ENCODE measurements at regions not wholly inside any gene's neighbourhood (a gene's known extent, or its start where the extent isn't known, plus 50 kb on each side); places are given as distances from the start of the nearest gene placed in this dataset.
"Not testable (repeated sequence)": the region's sequence is repeated elsewhere in the genome, so short reads cannot be mapped to it uniquely, and the experiment has no call there.

DNA sequence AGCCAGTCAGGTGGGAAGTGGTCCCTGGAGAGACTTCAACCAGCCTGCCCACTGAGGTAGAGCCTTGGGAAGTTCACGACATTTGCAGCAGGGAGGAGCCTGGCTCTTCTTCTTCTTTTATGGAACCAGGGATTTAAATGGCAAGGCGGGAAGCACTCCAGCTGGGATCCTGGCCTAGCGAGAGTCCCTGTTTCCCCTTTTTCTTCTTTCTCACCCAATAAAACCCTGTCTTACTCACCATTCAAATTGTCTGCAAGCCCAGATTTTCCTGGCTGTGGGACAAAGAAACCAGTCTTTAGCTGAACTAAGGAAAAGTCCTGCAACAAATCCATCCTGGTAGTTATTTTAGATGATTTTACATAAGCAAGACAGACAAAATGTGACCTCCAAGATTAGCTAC, 503.7 kb downstream of the CDH10 start:
- peak; percentile 53 for DNase-seq (ENCODE audit: low read depth)

GRCh38 chr5:24142341-24142740, 502.4 kb downstream of the CDH10 start:
- no peak for DNase-seq (ENCODE audit: low read depth)

GRCh38 chr5:24145806-24146205, 499.0 kb downstream of the CDH10 start:
- DNase-seq (ENCODE audit: low read depth), result no peak

DNA sequence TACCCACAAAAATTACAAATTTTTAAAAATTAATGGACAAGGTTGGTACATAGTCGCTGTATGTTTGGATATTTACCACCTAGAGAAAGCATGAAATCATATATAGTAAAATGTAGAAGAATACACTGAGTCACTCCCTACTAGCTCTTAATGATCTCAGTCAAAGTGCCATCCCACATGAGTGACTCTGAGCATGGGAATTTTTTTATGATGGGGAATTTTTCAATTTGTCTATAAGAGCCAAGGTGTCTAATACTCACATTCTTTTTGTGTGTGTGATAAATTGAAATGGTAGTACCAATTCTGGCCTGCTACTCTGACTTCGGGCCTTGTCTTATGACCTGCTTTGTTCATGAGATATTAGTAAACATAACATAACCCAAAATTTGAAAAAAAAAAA, 483.2 kb downstream of the CDH10 start:
- DNase-seq (ENCODE audit: low read depth), result no peak

DNA sequence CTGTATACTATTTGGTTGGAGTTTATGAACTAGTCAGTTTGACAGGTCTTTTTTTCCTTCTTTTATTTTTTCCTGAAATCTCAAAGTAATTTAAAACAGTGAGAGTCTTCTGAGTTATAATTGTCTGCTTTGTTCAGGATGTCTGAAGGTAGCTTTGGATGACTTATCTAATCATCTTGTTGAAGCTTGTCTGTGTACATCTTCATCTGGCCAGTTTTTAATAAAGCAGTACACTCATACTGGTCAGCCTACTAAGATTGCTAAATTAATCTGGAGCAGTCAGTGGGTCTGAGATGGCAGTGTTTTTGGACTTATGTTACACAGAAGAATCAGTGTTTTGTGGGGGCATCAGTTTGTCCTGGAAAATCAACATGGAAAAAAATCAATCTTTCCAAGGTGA, 482.4 kb downstream of the CDH10 start:
- no peak for DNase-seq (ENCODE audit: low read depth)

GRCh38 chr5:24163091-24163490, 481.7 kb downstream of the CDH10 start:
- DNase-seq (ENCODE audit: low read depth), result peak; percentile 3

DNA sequence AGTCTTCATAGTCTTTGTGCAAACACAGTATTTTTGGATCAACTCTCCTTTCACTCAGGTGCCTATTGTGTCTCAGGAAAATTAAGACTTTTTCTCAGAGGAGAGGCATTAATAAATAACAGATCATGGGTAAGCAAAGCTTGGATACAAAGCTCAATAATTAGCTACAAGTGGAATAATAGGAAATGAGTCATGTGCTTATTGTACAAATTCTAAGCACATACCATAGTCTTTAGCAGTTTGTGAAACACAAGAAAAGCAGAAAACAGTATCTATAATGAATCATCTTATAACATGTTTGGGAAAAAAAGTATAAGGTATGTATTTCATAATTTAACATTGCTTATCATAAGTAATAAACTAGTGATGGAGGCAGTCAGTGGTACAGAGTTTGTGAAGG, 477.0 kb downstream of the CDH10 start:
- DNase-seq (ENCODE audit: low read depth), result no peak

- DNase-seq (ENCODE audit: low read depth), result no peak
These were observed 474.8 kb downstream of the CDH10 start for GRCh38 chr5:24170026-24170425.

GRCh38 chr5:24170930-24171329, 473.8 kb downstream of the CDH10 start:
- DNase-seq (ENCODE audit: low read depth), result not testable (repeated sequence)

GRCh38 chr5:24177821-24178220, 467.0 kb downstream of the CDH10 start:
- DNase-seq (ENCODE audit: low read depth), result no peak

- no peak for DNase-seq (ENCODE audit: low read depth)
These were observed 460.8 kb downstream of the CDH10 start for GRCh38 chr5:24183981-24184380.

DNA sequence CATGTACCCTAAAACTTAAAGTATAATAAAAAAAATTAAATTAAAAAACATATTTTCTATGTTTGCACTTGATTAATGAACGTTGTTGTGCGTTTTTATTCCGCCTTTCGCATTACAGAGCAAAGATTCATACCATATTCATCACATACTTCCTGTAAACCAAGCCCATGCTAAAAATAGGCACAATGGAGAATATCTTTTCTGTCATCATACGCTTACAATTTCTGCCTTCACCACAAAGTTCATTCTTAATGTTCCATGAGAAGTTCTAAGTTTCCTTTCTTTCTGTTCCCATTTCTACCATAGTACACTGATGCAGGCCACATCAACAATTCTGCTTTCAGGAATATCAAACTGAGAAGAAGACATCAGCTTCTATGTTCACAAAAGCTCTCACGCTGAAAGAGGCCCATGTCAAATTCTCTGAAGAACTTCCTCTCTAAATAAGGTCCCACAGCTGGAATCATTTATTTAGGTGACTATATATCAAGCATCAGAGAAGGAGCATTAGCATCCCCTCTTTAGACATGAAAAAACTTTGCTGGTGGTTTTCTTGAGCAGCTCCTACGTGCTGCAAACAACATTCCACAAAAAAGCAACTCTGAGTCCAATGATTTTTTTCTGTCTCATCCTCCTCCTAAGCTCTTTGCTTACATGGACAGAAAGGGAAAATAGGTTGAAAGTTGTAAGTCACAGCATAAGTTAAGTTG, 456.4 kb downstream of the CDH10 start:
- DNase-seq (ENCODE audit: low read depth), result no peak

DNA sequence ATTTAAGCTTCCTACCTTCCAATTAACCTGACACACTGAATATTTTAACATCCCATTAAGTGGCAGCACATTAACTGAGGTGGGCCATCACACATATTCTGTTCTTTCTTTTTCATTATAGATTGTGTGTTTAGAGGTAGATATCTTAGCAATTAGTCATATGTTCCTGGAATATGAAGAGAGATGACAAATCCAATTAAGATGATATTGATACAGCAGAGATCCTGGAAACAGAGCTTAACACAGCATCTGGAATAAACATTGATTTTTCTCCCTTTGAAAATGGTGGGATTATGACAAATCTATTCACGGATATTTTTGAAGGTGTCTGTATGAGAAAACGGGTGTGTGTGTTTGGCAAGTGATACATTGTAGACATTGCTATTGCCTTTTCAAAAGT, 448.0 kb downstream of the CDH10 start:
- no peak for DNase-seq (ENCODE audit: low read depth)

DNA sequence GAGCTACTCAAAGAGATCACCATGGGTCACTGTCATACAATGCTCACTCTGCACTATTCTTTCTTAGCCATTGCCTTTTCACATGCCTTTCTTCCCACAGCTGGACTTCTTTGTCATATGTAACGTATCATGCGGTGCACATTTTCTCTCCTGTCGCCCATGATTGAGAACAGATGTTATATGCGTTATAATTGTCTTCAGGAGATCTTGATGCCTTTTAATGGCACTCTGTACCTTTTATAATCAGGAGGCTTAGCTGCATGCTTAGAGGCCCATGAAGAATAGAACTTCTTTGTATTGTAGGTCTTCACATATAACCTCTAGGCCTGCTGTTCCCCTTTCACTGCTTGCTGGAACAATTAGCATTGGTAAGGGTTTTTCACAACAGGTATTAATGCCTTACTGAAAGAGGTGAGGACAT, 436.1 kb downstream of the CDH10 start:
- no peak for DNase-seq (ENCODE audit: low read depth)

GRCh38 chr5:24215114-24215513, 429.7 kb downstream of the CDH10 start:
- no peak for DNase-seq (ENCODE audit: low read depth)

DNA sequence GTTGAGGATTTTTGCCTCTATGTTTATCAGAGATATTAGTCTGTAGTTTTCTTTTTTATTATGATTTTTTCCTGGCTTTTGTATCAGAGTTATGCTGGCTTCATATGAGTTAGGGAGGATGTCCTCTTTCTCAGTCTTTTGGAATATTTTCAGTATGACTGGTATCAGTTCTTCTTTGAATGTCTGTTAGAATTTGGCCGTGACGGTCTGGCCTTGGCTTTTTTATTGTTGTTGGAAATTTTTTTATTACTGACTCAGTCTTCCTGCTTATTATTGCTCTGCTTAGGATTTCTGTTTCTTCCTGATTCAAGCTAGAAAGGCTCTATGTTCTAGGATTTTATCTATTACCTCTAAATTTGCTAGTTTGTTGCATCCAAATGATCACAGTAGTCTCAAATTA, 421.9 kb downstream of the CDH10 start:
- DNase-seq (ENCODE audit: low read depth), result peak; percentile 39

GRCh38 chr5:24225051-24225450, 419.7 kb downstream of the CDH10 start:
- DNase-seq (ENCODE audit: low read depth), result no peak

DNA sequence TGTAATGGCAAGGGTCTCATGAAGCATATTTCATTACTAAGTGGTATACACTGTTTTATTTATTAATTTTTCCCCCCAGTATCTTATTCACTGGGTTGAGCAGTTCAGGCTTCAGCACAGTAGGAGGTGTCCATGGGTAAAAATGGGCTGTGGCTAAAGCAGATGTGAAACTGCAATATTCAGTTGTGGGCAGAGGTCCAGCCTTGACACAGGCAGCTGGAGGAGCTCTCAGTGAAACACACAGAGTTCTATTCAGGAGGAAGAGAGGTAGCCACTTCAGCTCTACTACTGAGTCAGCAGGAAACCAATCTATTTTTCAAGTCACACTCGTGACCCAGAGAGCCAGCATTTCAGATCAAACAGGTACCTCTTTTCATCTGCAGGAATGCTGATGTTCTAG, 418.3 kb downstream of the CDH10 start:
- DNase-seq (ENCODE audit: low read depth), result no peak

DNA sequence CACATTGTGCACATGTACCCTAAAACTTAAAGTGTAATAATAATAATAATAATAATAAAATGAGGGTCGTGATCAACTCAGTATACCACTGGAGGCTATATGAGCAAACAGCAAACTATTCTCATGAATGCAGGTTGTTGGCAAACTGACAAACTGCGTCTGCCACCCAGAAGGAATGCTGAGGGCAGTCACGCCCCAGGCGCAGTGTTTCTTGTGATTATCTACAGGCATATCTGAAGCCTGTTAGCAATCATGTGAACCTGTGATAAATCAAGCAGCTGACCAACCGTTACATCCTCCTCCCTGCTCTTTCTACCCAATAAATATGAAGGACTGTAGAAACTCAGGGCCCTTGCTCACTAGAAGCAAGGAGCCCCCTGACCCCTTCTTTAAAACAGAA, 416.9 kb downstream of the CDH10 start:
- not testable (repeated sequence) for DNase-seq (ENCODE audit: low read depth)

- DNase-seq (ENCODE audit: low read depth), result no peak
These were observed 412.7 kb downstream of the CDH10 start for GRCh38 chr5:24232041-24232440.

DNA sequence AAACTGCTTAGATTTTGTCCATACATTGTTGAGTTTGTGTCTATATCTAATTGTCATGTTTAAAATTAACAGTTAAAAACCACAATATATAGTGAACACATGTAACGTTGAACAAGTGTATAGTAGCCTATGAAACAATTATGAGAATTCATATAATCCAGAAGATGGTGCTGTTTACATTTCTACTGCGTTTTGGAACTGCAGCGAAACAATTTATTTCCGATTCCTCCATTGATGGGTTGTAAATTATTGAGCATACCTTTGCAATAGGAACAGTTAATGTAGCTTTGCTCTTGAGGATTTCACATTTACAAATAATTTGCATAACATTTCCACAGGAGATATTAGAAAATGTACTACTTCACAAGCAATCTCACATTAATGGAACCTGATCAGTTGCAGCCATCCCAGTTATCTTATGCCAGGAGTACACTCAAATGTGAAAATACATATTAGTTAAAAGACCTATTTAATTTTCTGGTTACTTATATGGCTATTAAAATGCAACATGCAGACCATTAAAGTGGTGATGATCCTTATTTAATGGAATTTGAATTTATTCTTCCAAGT, 411.8 kb downstream of the CDH10 start:
- no peak for DNase-seq (ENCODE audit: low read depth)

DNA sequence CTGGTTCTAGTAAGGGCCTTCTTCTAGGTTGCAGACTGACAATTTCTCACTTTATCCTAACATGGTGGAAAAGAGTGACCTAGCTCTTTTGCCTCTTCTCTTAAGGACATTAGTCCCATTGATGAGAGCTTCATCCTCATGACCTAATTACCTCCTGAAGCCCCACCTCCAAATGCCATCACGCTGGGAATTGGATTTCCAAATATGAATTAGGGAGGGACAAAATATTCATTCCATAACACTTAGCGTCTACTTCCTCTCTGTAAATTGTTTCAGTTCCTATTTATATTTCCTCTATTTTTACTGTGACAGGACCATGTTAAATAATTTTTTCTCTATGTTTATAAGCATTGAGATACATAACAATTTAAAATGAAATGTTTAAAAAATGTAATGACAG, 408.8 kb downstream of the CDH10 start:
- DNase-seq (ENCODE audit: low read depth), result no peak

GRCh38 chr5:24245821-24246220, 399.0 kb downstream of the CDH10 start:
- DNase-seq (ENCODE audit: low read depth), result no peak

DNA sequence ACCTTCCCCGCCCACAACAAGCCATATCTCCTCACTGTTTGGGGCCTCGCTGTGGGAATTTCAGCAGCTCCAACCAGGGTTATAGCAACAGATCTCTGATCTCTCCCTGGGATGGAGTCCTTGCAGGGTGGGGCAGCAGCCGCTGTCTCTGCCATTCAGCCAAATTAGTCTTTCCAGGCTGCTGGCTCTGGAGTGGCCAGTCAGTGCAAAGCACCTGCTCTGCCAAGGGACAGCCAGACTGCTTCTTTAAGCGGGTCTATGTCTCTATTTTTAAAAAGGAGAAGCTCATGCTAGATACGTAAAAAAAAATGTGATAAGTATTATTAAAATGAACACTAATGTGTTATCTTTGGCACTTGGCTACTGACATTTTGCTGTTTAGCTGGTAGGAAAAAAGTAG, 380.2 kb downstream of the CDH10 start:
- no peak for DNase-seq (ENCODE audit: low read depth)

Measured in stromal cell of bone marrow (primary cell).